LoVo (cell line): ENCODE measurements at regions not wholly inside any gene's neighbourhood (a gene's known extent, or its start where the extent isn't known, plus 50 kb on each side); places are given as distances from the start of the nearest gene placed in this dataset.

ENCODE experiments used
- DNase-seq: peaks from one replicate; pipeline ENCODE4 v3.0.0-alpha.2; 2016; ENCODE audit warnings: low spot score

GRCh38 chr12:21993438-21993981 lies 52.3 kb upstream of the ABCC9 start:
- DNase-seq, result no peak

GRCh38 chr12:21992823-21993222 lies 51.6 kb upstream of the ABCC9 start:
- DNase-seq, result peak; percentile 7

- no peak for DNase-seq
Measured at GRCh38 chr12:21991526-21991925, 50.3 kb upstream of the ABCC9 start.
